ENCODE measurements at regions not wholly inside any gene's neighbourhood (a gene's known extent, or its start where the extent isn't known, plus 50 kb on each side); places are given as distances from the start of the nearest gene placed in this dataset.

DNA sequence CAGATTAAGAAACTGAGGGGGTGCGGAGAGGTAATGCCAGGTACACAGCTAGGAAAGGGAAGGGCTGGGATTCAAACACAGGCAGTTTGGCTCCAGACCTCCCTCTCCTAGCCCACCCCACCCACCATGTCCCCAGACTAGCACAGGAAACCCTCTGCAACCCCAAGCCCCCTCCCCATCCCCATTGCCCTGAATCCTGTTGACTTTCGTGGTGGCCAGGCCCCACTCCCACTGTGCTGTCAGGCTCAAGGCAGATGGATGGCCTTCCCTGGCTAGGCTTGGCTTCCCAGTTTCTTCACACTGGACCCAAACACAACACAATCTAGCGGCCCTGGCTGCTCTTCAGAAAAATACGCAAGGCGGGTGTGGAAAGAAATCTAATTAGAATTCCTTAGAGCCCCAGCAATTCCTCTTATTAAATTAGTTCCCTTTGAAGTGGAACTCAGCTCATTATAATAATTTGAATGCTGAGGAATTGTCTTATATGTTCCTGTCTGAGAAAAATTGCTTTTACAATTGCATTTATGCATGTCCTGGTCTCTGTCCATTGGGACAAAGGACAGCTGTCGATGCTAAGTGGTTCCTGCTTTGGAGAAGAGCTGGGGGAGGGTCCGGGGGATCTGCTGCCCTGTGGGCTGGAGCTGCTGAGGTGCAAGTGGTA lies 97.4 kb downstream of the SYF2 start:
- TF ChIP-seq CTCF (IDR thresholded peaks at IDR 0.05; ENCODE audit: poor library complexity) (no peak), EZH2 (IDR thresholded peaks at IDR 0.05; ENCODE audit: borderline replicate concordance) (no peak)
